ENCODE measurements at regions not wholly inside any gene's neighbourhood (a gene's known extent, or its start where the extent isn't known, plus 50 kb on each side); places are given as distances from the start of the nearest gene placed in this dataset.

DNA sequence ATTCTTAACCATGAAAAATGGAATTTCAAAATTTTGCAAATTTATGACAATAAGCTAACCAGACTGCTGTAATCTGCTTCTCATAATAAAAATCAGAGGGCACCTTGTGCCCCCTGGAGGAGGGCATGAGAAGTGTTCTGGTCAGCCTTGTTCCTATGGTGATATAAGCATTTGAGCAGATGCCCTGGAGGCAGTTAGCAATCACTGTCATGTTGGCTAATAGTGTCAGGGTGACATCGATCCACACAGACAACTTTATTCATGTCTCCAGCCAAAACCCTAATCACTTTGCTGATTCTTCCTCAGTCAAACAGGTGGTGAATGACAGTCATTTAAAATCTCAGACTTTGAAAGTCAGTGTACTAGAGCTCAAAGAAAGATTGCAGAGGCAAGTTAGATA lies 943.0 kb downstream of the GALC start:
- TF ChIP-seq, protein P1, sequence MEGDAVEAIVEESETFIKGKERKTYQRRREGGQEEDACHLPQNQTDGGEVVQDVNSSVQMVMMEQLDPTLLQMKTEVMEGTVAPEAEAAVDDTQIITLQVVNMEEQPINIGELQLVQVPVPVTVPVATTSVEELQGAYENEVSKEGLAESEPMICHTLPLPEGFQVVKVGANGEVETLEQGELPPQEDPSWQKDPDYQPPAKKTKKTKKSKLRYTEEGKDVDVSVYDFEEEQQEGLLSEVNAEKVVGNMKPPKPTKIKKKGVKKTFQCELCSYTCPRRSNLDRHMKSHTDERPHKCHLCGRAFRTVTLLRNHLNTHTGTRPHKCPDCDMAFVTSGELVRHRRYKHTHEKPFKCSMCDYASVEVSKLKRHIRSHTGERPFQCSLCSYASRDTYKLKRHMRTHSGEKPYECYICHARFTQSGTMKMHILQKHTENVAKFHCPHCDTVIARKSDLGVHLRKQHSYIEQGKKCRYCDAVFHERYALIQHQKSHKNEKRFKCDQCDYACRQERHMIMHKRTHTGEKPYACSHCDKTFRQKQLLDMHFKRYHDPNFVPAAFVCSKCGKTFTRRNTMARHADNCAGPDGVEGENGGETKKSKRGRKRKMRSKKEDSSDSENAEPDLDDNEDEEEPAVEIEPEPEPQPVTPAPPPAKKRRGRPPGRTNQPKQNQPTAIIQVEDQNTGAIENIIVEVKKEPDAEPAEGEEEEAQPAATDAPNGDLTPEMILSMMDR (IDR thresholded peaks at IDR 0.05): peak; percentile 43; the same call in 1 of the 2 replicates

DNA sequence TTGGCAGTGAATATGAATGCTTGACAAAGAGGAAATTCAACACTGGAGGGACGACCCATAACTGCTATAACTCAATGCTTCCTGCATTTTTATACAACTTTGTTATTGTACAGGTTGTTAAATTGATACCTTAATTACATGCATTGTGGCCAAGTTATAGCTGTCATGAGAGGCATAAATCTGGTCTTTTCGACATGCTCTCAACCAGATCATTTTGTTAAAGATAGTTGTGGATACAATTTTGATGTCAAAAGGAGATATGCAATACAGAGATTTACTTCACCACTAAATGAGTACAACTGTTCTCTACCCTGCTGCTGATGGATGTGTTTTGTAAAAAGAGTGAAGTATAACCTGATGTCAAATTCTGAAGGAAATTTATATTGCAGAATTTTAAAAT lies 946.0 kb downstream of the GALC start:
- TF ChIP-seq, protein P1 (IDR thresholded peaks at IDR 0.05): no peak

DNA sequence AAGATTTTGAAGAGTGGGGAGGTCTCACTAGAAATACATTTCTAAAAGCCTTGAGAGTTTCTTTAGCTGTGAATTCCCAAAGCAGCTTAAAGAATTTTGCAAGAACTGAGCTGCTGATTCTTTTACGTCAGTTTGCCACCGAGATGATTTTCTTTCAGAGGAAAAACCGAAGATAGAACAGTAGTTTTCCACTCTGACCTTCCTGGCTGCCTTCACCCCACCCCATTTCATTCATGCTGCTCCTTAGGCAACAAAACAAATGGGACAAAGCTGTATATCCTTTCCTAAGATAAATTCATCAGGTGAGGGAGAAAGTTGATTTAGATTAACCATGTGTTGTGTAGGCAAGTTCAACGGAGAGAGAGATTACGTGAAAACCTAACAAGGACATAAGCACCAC lies 947.0 kb downstream of the GALC start:
- TF ChIP-seq, protein P1 (IDR thresholded peaks at IDR 0.05): no peak

DNA sequence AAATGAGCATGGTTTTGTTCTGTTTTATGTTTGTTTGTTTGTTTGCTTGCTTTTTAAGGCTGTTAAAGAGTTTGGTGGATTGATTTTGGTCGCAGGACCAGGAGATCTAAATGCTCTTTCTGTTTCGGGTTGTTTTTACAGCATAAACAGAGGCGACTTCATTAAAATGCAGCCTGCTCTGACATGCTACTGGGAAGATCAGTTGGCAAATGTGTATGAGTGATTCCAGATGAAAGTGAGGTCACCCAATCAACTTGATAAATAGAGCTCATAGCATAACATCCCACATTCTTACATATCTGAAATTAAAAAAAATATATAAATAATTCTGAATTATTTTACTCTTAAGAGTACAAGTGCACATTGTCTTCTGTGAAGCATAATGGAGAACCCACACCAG lies 947.7 kb downstream of the GALC start:
- TF ChIP-seq, protein P1 (IDR thresholded peaks at IDR 0.05): no peak

DNA sequence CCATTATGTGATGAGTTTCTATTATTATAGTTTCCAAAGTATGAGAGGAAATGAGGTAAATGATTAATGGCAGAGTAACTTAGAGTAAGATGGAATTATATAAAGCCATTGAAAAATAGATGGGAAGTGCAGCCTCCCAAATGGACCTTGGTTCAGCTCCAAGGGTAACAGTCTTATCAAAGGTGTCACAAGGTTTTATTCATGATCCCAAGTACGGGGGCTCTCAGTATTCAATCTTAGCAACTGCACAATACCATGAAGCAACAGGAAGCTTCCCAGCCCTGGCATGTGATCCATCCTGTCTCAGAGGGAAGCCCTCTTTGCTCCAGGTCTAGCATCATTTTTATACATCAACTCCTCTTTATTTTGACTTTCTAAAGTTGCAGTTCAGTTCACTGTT lies 948.2 kb downstream of the GALC start:
- TF ChIP-seq, protein P1 (IDR thresholded peaks at IDR 0.05): no peak

DNA sequence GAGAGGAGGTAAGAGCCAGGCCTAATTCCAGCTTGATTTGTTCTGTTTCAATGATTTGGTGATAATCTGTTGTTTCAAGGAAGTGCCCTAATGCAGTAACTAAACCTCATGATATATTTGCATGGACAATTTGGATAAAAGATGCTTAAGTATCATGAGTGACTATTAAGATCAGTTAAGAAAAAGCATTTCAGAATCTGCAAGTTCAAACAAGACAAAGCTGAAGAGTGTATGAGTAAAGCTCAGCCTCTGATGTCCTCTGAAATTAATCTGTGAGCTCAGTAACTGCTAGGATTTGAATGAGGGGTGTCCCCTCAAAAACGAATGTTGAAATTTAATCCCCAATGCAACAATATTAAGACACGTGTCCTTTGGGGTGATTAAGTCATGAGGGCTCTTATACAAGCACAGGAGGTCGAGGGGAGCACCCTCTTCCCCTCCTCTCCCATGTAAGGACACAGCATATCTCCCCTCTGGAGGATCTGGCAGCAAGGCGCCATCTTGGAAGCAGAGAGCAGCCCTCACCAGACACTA lies 949.2 kb downstream of the GALC start:
- TF ChIP-seq, protein P1 (IDR thresholded peaks at IDR 0.05): no peak

GRCh38 chr14:87042354-87042753 lies 950.6 kb downstream of the GALC start:
- TF ChIP-seq, protein P1 (IDR thresholded peaks at IDR 0.05): no peak

Data from LNCAP (cell line).